GM23248 (cell line): ENCODE measurements at regions not wholly inside any gene's neighbourhood (a gene's known extent, or its start where the extent isn't known, plus 50 kb on each side); places are given as distances from the start of the nearest gene placed in this dataset.

ENCODE experiments used
- DNase-seq: peaks from one replicate; pipeline ENCODE4 v3.0.0-alpha.2; 2015
- H2AFZ ChIP-seq: fragments of 200-600 bp; sonication (generic); 2 replicates; pipeline ENCODE4 v1.6.1; 2016; ENCODE audit warnings: antibody characterized with exemption
- H3F3A ChIP-seq: fragments of 200-600 bp; sonication (generic); 2 replicates; pipeline ENCODE4 v1.6.1; 2016; ENCODE audit warnings: mild to moderate bottlenecking, antibody characterized with exemption, mixed run types; ENCODE audit not compliant: insufficient read depth
- H3K27ac ChIP-seq: fragments of 200-600 bp; sonication (generic); 2 replicates; pipeline ENCODE4 v1.5.1; 2016; ENCODE audit warnings: mild to moderate bottlenecking
- H3K27me3 ChIP-seq: fragments of 200-600 bp; sonication (generic); replicated peaks from 2 replicates; pipeline ENCODE4 v1.6.1; 2016; ENCODE audit warnings: mild to moderate bottlenecking; ENCODE audit not compliant: insufficient read depth
- H3K36me3 ChIP-seq: fragments of 200-600 bp; sonication (generic); 2 replicates; pipeline ENCODE4 v1.6.1; 2016; ENCODE audit warnings: low read depth, mild to moderate bottlenecking
- H3K4me1 ChIP-seq: fragments of 200-600 bp; sonication (generic); 2 replicates; pipeline ENCODE4 v1.6.1; 2016; ENCODE audit warnings: mild to moderate bottlenecking; ENCODE audit not compliant: insufficient read depth
- H3K4me2 ChIP-seq: fragments of 200-600 bp; sonication (generic); one replicate; pipeline ENCODE4 v1.6.1; 2016; ENCODE audit warnings: mild to moderate bottlenecking; ENCODE audit not compliant: unreplicated experiment
- H3K4me3 ChIP-seq: fragments of 200-600 bp; sonication (generic); 2 replicates; pipeline ENCODE4 v1.5.1; 2016; ENCODE audit warnings: mild to moderate bottlenecking
- H3K79me2 ChIP-seq: fragments of 200-600 bp; sonication (generic); 2 replicates; pipeline ENCODE4 v1.6.1; 2016; ENCODE audit warnings: mild to moderate bottlenecking; ENCODE audit not compliant: insufficient read depth
- H3K9ac ChIP-seq: fragments of 200-600 bp; sonication (generic); 2 replicates; pipeline ENCODE4 v1.6.1; 2016; ENCODE audit warnings: mild to moderate bottlenecking
- H3K9me2 ChIP-seq: fragments of 200-600 bp; sonication (generic); 2 replicates; pipeline ENCODE4 v1.6.1; 2016; ENCODE audit warnings: mixed run types, mild to moderate bottlenecking, moderate library complexity; ENCODE audit not compliant: insufficient read depth
- H3K9me3 ChIP-seq: fragments of 200-600 bp; sonication (generic); one replicate; pipeline ENCODE4 v1.6.1; 2017; ENCODE audit warnings: low read depth
- H4K20me1 ChIP-seq: fragments of 200-600 bp; sonication (generic); 2 replicates; pipeline ENCODE4 v1.6.0; 2016; ENCODE audit not compliant: insufficient read depth
- EZH2 ChIP-seq: fragments of 200-600 bp; sonication (generic); IDR thresholded peaks from 2 replicates; pipeline ENCODE4 v1.6.1; 2018; ENCODE audit warnings: antibody characterized with exemption, mild to moderate bottlenecking; ENCODE audit not compliant: insufficient read depth, poor library complexity, severe bottlenecking
- EZH2phosphoT487 ChIP-seq: fragments of 200-600 bp; sonication (generic); IDR thresholded peaks from 2 replicates; pipeline ENCODE4 v1.6.1; 2018; ENCODE audit warnings: antibody characterized with exemption, moderate library complexity, mild to moderate bottlenecking, low read depth; ENCODE audit not compliant: insufficient read depth
- WGBS, 2 experiments: methylation state at CpG; one replicate each; pipeline ENCODE4 v1.1.6; 2015 to 2017; ENCODE audit warnings: low lambda C conversion rate in 2 of 2, low coverage in 1 of 2; ENCODE audit errors: missing lambda C conversion rate in 2 of 2; 5-methylcytosine and 5-hydroxymethylcytosine counted together
- in situ Hi-C: fragments of 300-500 bp; cut with MboI; formaldehyde crosslinking; loops from 2 replicates; pipeline ENCODE4 v1.15.0; 2020

GRCh38 chr18:29326214-29326613 is 1149.3 kb upstream of the CDH2 start:
- Histone ChIP-seq H3K27me3 (no peaks in the 10 kb centered on the region), H3K9me3 (no peaks in the 10 kb centered on the region), H3F3A (no peaks in the 10 kb centered on the region), H3K9ac (no peak overlapping the region), H3K27ac (no peak overlapping the region), H3K79me2 (no peaks in the 10 kb centered on the region), H4K20me1 (no peaks in the 10 kb centered on the region), H3K4me2 (no peak overlapping the region), H3K4me1 (no peaks in the 10 kb centered on the region), H3K9me2 (no peaks in the 10 kb centered on the region), H2AFZ (0 out of 2 replicates have a peak overlapping the region, but pooled peaks have one; percentile 22), H3K36me3 (no peaks in the 10 kb centered on the region), H3K4me3 (no peak overlapping the region)
- in situ Hi-C loops, result no loop called here
- no peak for DNase-seq
- TF ChIP-seq EZH2 (no peak), EZH2phosphoT487 (no peak)
- 69% methylated on average over 2 of the region's 2 CpGs for WGBS, 2 experiments

- WGBS, 2 experiments, result 74 to 91% methylated on average over 1 of the region's 1 CpG
- H3F3A ChIP-seq, result no peaks in the 10 kb centered on the region
- H3K9ac ChIP-seq, result no peak overlapping the region
- H3K4me2 ChIP-seq, result no peak overlapping the region
- no peak overlapping the region for H3K27ac ChIP-seq
- H3K36me3 ChIP-seq, result no peaks in the 10 kb centered on the region
- no peaks in the 10 kb centered on the region for H3K9me3 ChIP-seq
- peak; percentile 6 for DNase-seq
- no peaks in the 10 kb centered on the region for H3K27me3 ChIP-seq
- H3K4me3 ChIP-seq, result no peak overlapping the region
- H4K20me1 ChIP-seq, result no peaks in the 10 kb centered on the region
- no peaks in the 10 kb centered on the region; the same call in 1 of the 2 replicates for H3K9me2 ChIP-seq
- no peak overlapping the region for H2AFZ ChIP-seq
- no peaks in the 10 kb centered on the region for H3K79me2 ChIP-seq
- TF ChIP-seq EZH2phosphoT487 (no peak), EZH2 (no peak)
- in situ Hi-C loops, result no loop called here
- H3K4me1 ChIP-seq, result no peaks in the 10 kb centered on the region
Observed at GRCh38 chr18:29321561-29321960, 1144.6 kb upstream of the CDH2 start.

GRCh38 chr18:29313312-29313711 is 1136.4 kb upstream of the CDH2 start:
- no peaks in the 10 kb centered on the region for H3K4me1 ChIP-seq
- H3K9me3 ChIP-seq, result no peaks in the 10 kb centered on the region
- H3K9me2 ChIP-seq, result no peaks in the 10 kb centered on the region
- DNase-seq, result no peak
- H3F3A ChIP-seq, result no peaks in the 10 kb centered on the region
- H3K27me3 ChIP-seq, result no peaks in the 10 kb centered on the region
- H2AFZ ChIP-seq, result no peak overlapping the region
- WGBS, 2 experiments, result 85 to 90% methylated on average over 1 of the region's 1 CpG
- in situ Hi-C loops, result no loop called here
- H3K9ac ChIP-seq, result no peak overlapping the region
- H4K20me1 ChIP-seq, result no peaks in the 10 kb centered on the region
- H3K36me3 ChIP-seq, result no peaks in the 10 kb centered on the region
- H3K27ac ChIP-seq, result no peak overlapping the region
- no peak overlapping the region for H3K4me2 ChIP-seq
- TF ChIP-seq EZH2phosphoT487, result no peak
- no peaks in the 10 kb centered on the region for H3K79me2 ChIP-seq
- H3K4me3 ChIP-seq, result no peak overlapping the region

- no peak for TF ChIP-seq EZH2phosphoT487
- TF ChIP-seq EZH2, result no peak
- in situ Hi-C loops, result no loop called here
- WGBS, 2 experiments, result 74 to 85% methylated on average over 2 of the region's 2 CpGs
- Histone ChIP-seq H3K36me3 (no peaks in the 10 kb centered on the region), H4K20me1 (no peaks in the 10 kb centered on the region), H3K79me2 (no peaks in the 10 kb centered on the region), H3K9ac (no peak overlapping the region), H3K27me3 (no peaks in the 10 kb centered on the region), H3K9me3 (no peaks in the 10 kb centered on the region), H3F3A (no peaks in the 10 kb centered on the region), H2AFZ (0 out of 2 replicates have a peak overlapping the region, but pooled peaks have one; percentile 20), H3K4me3 (no peak overlapping the region), H3K4me1 (no peaks in the 10 kb centered on the region), H3K9me2 (no peaks in the 10 kb centered on the region), H3K4me2 (no peak overlapping the region), H3K27ac (no peak overlapping the region)
- no peak for DNase-seq
Observed at GRCh38 chr18:29311580-29311979, 1134.7 kb upstream of the CDH2 start.

GRCh38 chr18:29309366-29309765 is 1132.4 kb upstream of the CDH2 start:
- Histone ChIP-seq H4K20me1 (no peaks in the 10 kb centered on the region), H2AFZ (peak overlapping the region; percentile 18; the same call in 1 of the 2 replicates), H3K27ac (no peak overlapping the region), H3F3A (no peaks in the 10 kb centered on the region), H3K4me3 (no peak overlapping the region), H3K27me3 (no peaks in the 10 kb centered on the region), H3K9me2 (no peaks in the 10 kb centered on the region), H3K4me2 (no peak overlapping the region), H3K4me1 (no peaks in the 10 kb centered on the region), H3K79me2 (no peaks in the 10 kb centered on the region), H3K9me3 (no peaks in the 10 kb centered on the region), H3K9ac (no peak overlapping the region), H3K36me3 (no peaks in the 10 kb centered on the region)
- TF ChIP-seq EZH2 (no peak), EZH2phosphoT487 (no peak)
- in situ Hi-C loops, result no loop called here
- DNase-seq, result no peak
- WGBS, 2 experiments, result 22 to 36% methylated on average over 1 of the region's 1 CpG
